ENCODE measurements at regions not wholly inside any gene's neighbourhood (a gene's known extent, or its start where the extent isn't known, plus 50 kb on each side); places are given as distances from the start of the nearest gene placed in this dataset.

- TF ChIP-seq CTCF (IDR thresholded peaks at IDR 0.05) = no peak
- no peak for TF ChIP-seq POLR2A (IDR thresholded peaks at IDR 0.05)
Observed at GRCh38 chr13:34570698-34571353, 371.2 kb upstream of the NBEA start.

Data from thyroid gland (tissue), 4 donors.